ENCODE measurements at regions not wholly inside any gene's neighbourhood (a gene's known extent, or its start where the extent isn't known, plus 50 kb on each side); places are given as distances from the start of the nearest gene placed in this dataset.

DNA sequence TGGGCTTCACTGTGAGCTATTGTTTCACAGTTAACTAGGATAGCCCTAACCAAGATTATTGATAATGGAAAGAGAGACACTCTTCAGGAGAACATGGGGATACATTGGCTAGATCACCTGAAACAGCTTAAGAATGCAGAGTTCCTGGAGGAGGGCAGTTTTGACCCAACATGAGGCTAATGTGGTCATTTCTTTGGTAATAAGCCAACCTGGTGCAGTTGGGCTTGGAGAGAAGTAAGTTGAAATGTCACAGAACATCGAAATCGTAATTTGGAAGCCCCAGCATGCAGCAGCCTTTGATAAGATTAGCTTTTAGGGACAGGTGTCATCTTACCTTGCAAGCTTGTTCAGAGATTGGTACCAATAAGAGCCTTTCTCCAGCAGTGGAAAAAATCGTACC is 556.6 kb upstream of the GOT2 start:
- in situ Hi-C loops (cut with HindIII; ENCODE audit: low pct_unique_long_range_greater_than_20kb, low sequenced_read_pairs) (no loop called here), intact Hi-C loops (cut with micrococcal nuclease; ENCODE audit: unreplicated experiment) (no loop called here)
- ATAC-seq (no peak), DNase-seq (ENCODE audit: low read depth, low spot score) (no peak)
- Histone ChIP-seq H3K9me3 (ENCODE audit: control insufficient read depth, insufficient read depth, low read depth, low read length) (no peaks in the 10 kb centered on the region), H3K36me3 (ENCODE audit: control insufficient read depth, insufficient read depth, low read length) (no peaks in the 10 kb centered on the region), H3K27ac (ENCODE audit: low read length) (no peak overlapping the region), H3K4me3 (ENCODE audit: low read depth in 2 of 2, low read length in 2 of 2) (no peak overlapping the region), H3K4me1 (ENCODE audit: control insufficient read depth, insufficient read depth, low read length) (no peaks in the 10 kb centered on the region), H3K27me3 (ENCODE audit: control insufficient read depth, insufficient read depth, low read length) (no peaks in the 10 kb centered on the region)
- CTCF ChIA-PET, result no interaction called here
- POLR2A ChIA-PET, result no interaction called here
- BruUV-seq (replicated peaks), result no TSS peak
- TF ChIP-seq, protein P1, sequence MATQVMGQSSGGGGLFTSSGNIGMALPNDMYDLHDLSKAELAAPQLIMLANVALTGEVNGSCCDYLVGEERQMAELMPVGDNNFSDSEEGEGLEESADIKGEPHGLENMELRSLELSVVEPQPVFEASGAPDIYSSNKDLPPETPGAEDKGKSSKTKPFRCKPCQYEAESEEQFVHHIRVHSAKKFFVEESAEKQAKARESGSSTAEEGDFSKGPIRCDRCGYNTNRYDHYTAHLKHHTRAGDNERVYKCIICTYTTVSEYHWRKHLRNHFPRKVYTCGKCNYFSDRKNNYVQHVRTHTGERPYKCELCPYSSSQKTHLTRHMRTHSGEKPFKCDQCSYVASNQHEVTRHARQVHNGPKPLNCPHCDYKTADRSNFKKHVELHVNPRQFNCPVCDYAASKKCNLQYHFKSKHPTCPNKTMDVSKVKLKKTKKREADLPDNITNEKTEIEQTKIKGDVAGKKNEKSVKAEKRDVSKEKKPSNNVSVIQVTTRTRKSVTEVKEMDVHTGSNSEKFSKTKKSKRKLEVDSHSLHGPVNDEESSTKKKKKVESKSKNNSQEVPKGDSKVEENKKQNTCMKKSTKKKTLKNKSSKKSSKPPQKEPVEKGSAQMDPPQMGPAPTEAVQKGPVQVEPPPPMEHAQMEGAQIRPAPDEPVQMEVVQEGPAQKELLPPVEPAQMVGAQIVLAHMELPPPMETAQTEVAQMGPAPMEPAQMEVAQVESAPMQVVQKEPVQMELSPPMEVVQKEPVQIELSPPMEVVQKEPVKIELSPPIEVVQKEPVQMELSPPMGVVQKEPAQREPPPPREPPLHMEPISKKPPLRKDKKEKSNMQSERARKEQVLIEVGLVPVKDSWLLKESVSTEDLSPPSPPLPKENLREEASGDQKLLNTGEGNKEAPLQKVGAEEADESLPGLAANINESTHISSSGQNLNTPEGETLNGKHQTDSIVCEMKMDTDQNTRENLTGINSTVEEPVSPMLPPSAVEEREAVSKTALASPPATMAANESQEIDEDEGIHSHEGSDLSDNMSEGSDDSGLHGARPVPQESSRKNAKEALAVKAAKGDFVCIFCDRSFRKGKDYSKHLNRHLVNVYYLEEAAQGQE (IDR thresholded peaks at IDR 0.05; ENCODE audit: insufficient read depth in 1 of 2, low read depth in 2 of 2, low read length in 1 of 2), result no peak

DNA sequence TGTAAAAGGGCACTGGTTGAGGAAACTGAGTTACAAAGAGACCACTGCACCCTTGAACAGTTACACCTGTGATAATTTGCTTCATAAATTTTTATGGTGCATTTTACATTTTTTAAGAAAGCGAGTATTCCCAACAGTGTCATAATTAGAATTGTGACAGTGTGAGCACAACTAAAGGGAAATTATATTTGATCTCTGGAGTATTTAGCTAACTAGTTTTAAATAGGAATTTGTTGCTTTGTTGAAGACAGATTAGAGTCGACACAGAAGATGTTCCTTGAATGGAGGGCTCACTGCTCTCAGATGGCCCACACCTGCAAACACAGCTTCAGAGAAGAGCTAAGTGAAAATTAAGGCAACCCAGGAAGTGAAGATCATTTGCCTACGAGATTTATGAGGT is 555.0 kb upstream of the GOT2 start:
- TF ChIP-seq TCF7L2 (IDR thresholded peaks at IDR 0.05; ENCODE audit: low read depth, low read length), result no peak
- TF ChIP-seq SIN3A (IDR thresholded peaks at IDR 0.05; ENCODE audit: borderline replicate concordance, insufficient read depth, low read depth, low read length), result no peak
- TF ChIP-seq, protein P1 (IDR thresholded peaks at IDR 0.05; ENCODE audit: insufficient read depth in 1 of 2, low read depth in 2 of 2, low read length in 1 of 2), result no peak
- TF ChIP-seq POLR2AphosphoS5 (IDR thresholded peaks at IDR 0.05; ENCODE audit: low read depth, low read length), result no peak
- H3K9me3 ChIP-seq (ENCODE audit: control insufficient read depth, insufficient read depth, low read depth, low read length), result no peaks in the 10 kb centered on the region
- H3K4me3 ChIP-seq (ENCODE audit: low read depth in 2 of 2, low read length in 2 of 2), result no peak overlapping the region
- H3K27ac ChIP-seq (ENCODE audit: low read length), result no peak overlapping the region
- H3K36me3 ChIP-seq (ENCODE audit: control insufficient read depth, insufficient read depth, low read length), result no peaks in the 10 kb centered on the region
- DNase-seq (ENCODE audit: low read depth, low spot score) (no peak), ATAC-seq (no peak)
- ChIA-PET CTCF (no interaction called here), POLR2A (no interaction called here)
- no TSS peak for BruUV-seq (replicated peaks)
- intact Hi-C loops (cut with micrococcal nuclease; ENCODE audit: unreplicated experiment), result no loop called here
- H3K27me3 ChIP-seq (ENCODE audit: control insufficient read depth, insufficient read depth, low read length), result no peaks in the 10 kb centered on the region
- H3K4me1 ChIP-seq (ENCODE audit: control insufficient read depth, insufficient read depth, low read length), result no peaks in the 10 kb centered on the region
- in situ Hi-C loops (cut with HindIII; ENCODE audit: low pct_unique_long_range_greater_than_20kb, low sequenced_read_pairs), result no loop called here

DNA sequence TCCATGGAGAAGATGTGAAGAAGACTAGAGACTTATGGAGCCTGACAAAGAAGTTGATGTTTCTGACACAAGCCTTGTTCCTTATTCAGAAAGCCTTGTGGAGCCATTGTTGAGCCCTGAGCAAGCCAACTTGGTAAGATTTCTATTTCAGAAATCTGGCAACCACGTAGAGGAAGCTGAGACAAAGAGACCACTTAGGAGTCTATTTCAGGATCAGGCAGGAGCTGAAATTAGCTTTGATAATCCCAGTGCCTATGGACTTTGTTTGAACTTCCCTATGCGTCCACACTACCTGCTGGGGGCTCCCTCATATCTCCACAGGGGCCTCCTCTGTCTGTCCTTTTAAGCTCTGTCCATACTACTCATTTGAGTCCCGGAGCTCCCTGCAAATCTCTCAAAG is 540.0 kb upstream of the GOT2 start:
- H3K4me1 ChIP-seq (ENCODE audit: control insufficient read depth, insufficient read depth, low read length), result no peaks in the 10 kb centered on the region

More for the DNA sequence above, 540.0 kb upstream of the GOT2 start:
- ATAC-seq (no peak), DNase-seq (ENCODE audit: low read depth, low spot score) (no peak)
- ChIA-PET CTCF (interaction anchor here (0.5 kb wide), 1 partner anchor 109 kb away, joined by 3 read pairs; no protein-coding TSS in a partner anchor), POLR2A (no interaction called here)
- in situ Hi-C loops (cut with HindIII; ENCODE audit: low pct_unique_long_range_greater_than_20kb, low sequenced_read_pairs) (no loop called here), intact Hi-C loops (cut with micrococcal nuclease; ENCODE audit: unreplicated experiment) (no loop called here)
- H3K36me3 ChIP-seq (ENCODE audit: control insufficient read depth, insufficient read depth, low read length), result no peaks in the 10 kb centered on the region
- TF ChIP-seq SIN3A (IDR thresholded peaks at IDR 0.05; ENCODE audit: borderline replicate concordance, insufficient read depth, low read depth, low read length), result no peak
- TF ChIP-seq, protein P1 (IDR thresholded peaks at IDR 0.05; ENCODE audit: insufficient read depth in 1 of 2, low read depth in 2 of 2, low read length in 1 of 2), result no peak
- no peak for TF ChIP-seq TCF7L2 (IDR thresholded peaks at IDR 0.05; ENCODE audit: low read depth, low read length)
- no peak for TF ChIP-seq POLR2AphosphoS5 (IDR thresholded peaks at IDR 0.05; ENCODE audit: low read depth, low read length)
- TF ChIP-seq, protein P2, sequence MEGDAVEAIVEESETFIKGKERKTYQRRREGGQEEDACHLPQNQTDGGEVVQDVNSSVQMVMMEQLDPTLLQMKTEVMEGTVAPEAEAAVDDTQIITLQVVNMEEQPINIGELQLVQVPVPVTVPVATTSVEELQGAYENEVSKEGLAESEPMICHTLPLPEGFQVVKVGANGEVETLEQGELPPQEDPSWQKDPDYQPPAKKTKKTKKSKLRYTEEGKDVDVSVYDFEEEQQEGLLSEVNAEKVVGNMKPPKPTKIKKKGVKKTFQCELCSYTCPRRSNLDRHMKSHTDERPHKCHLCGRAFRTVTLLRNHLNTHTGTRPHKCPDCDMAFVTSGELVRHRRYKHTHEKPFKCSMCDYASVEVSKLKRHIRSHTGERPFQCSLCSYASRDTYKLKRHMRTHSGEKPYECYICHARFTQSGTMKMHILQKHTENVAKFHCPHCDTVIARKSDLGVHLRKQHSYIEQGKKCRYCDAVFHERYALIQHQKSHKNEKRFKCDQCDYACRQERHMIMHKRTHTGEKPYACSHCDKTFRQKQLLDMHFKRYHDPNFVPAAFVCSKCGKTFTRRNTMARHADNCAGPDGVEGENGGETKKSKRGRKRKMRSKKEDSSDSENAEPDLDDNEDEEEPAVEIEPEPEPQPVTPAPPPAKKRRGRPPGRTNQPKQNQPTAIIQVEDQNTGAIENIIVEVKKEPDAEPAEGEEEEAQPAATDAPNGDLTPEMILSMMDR (IDR thresholded peaks at IDR 0.05), result no peak
- H3K4me3 ChIP-seq (ENCODE audit: low read depth in 2 of 2, low read length in 2 of 2), result no peak overlapping the region
- H3K9me3 ChIP-seq (ENCODE audit: control insufficient read depth, insufficient read depth, low read depth, low read length), result no peaks in the 10 kb centered on the region
- no peak overlapping the region for H3K27ac ChIP-seq (ENCODE audit: low read length)
- H3K27me3 ChIP-seq (ENCODE audit: control insufficient read depth, insufficient read depth, low read length), result no peaks in the 10 kb centered on the region
- no TSS peak for BruUV-seq (replicated peaks)

All from Panc1 (cell line).